GM12878 (cell line): ENCODE measurements at regions not wholly inside any gene's neighbourhood (a gene's known extent, or its start where the extent isn't known, plus 50 kb on each side); places are given as distances from the start of the nearest gene placed in this dataset.
A peak's percentile ranks its signal among the peaks of the same experiment; 100 is the strongest.

Source experiments
- ATF2 ChIP-seq: IDR thresholded peaks from 2 replicates; pipeline ENCODE4 v1.6.1; 2012; ENCODE audit warnings: low read length, inconsistent platforms
- BHLHE40 ChIP-seq, 2 experiments: fragments of 450-650 bp in 1 of 2; IDR thresholded peaks; 2 replicates each; pipeline ENCODE4 v1.6.1; 2011 to 2017; ENCODE audit warnings: low read depth in 2 of 2, borderline replicate concordance in 1 of 2, improper control_type of control experiment in 1 of 2, low read length in 1 of 2, mild to moderate bottlenecking in 1 of 2
- CEBPZ ChIP-seq: fragments of 150-350 bp; IDR thresholded peaks from 2 replicates; pipeline ENCODE4 v1.6.1; 2016; ENCODE audit warnings: low read depth, low read length
- ESRRA ChIP-seq: IDR thresholded peaks from 2 replicates; pipeline ENCODE4 v1.6.1; 2012; ENCODE audit warnings: mild to moderate bottlenecking, low read length, improper control_type of control experiment
- ETV6 ChIP-seq, 2 experiments: fragments of 450-650 bp in 1 of 2; IDR thresholded peaks in 1 of 2; conservative IDR thresholded peaks in 1 of 2; 2 replicates each; pipeline ENCODE4 v1.6.1; 2014; ENCODE audit warnings: antibody characterized with exemption in 1 of 2, borderline replicate concordance in 1 of 2, low read depth in 1 of 2, mild to moderate bottlenecking in 1 of 2, moderate library complexity in 1 of 2
- IRF4 ChIP-seq: IDR thresholded peaks from 2 replicates; pipeline ENCODE4 v1.6.1; 2011; ENCODE audit warnings: low read depth, low read length
- JUND ChIP-seq: IDR thresholded peaks from 2 replicates; pipeline ENCODE4 v1.6.1; 2012; ENCODE audit warnings: low read depth, mild to moderate bottlenecking, low read length, improper control_type of control experiment, moderate library complexity
- MEF2B ChIP-seq: fragments of 450-650 bp; IDR thresholded peaks from 2 replicates; pipeline ENCODE4 v1.6.1; 2018; ENCODE audit warnings: mild to moderate bottlenecking, moderate library complexity; ENCODE audit not compliant: partially characterized antibody, poor library complexity, severe bottlenecking
- MTA3 ChIP-seq: IDR thresholded peaks from 2 replicates; pipeline ENCODE4 v1.6.1; 2012; ENCODE audit warnings: low read length, inconsistent platforms, borderline replicate concordance
- NR2C1 ChIP-seq: fragments of 450-650 bp; IDR thresholded peaks from 2 replicates; pipeline ENCODE4 v1.6.1; 2017; ENCODE audit warnings: antibody characterized with exemption, mild to moderate bottlenecking, moderate library complexity
- RELB ChIP-seq: fragments of 450-650 bp; IDR thresholded peaks from 2 replicates; pipeline ENCODE4 v1.6.1; 2017; ENCODE audit warnings: low read depth, mild to moderate bottlenecking, moderate library complexity
- RUNX3 ChIP-seq: IDR thresholded peaks from 2 replicates; pipeline ENCODE4 v1.6.1; 2012; ENCODE audit warnings: low read length, inconsistent platforms
- SKIL ChIP-seq: fragments of 450-650 bp; IDR thresholded peaks from 2 replicates; pipeline ENCODE4 v1.6.1; 2017; ENCODE audit warnings: mild to moderate bottlenecking, low read depth, inconsistent platforms; ENCODE audit not compliant: poor library complexity, severe bottlenecking
- STAT1 ChIP-seq: fragments of 450-650 bp; conservative IDR thresholded peaks from 2 replicates; pipeline ENCODE4 v1.6.1; 2014; ENCODE audit warnings: antibody characterized with exemption, mild to moderate bottlenecking
- ZNF592 ChIP-seq: fragments of 450-650 bp; IDR thresholded peaks from 2 replicates; pipeline ENCODE4 v1.6.1; 2017; ENCODE audit warnings: mild to moderate bottlenecking, moderate library complexity

- no peak for TF ChIP-seq CEBPZ
- TF ChIP-seq ESRRA = no peak
- TF ChIP-seq RELB = peak; percentile 34; the same call in 1 of the 2 replicates
- TF ChIP-seq BHLHE40 (IDR thresholded peaks at IDR 0.05; ENCODE audit: borderline replicate concordance in 1 of 2, low read depth in 2 of 2, low read length in 1 of 2) = 0 out of 4 replicates have a peak, but pooled peaks of 1 of the 2 experiments have one; percentile 12
- TF ChIP-seq SKIL = peak; percentile 42
- TF ChIP-seq JUND = no peak
- no peak for TF ChIP-seq STAT1
- no peak for TF ChIP-seq NR2C1
- TF ChIP-seq RUNX3 = peak; percentile 50; the same call in 1 of the 2 replicates
- no peak for TF ChIP-seq ETV6 (conservative IDR thresholded peaks at IDR 0.05 in 1 of 2, IDR thresholded peaks at IDR 0.05 in 1 of 2; ENCODE audit: borderline replicate concordance in 1 of 2, low read depth in 1 of 2)
- no peak for TF ChIP-seq ZNF592
- peak; percentile 77; the same call in 1 of the 2 replicates for TF ChIP-seq IRF4
- TF ChIP-seq MTA3 = no peak
- peak; percentile 96 for TF ChIP-seq MEF2B
- peak; percentile 43; the same call in 1 of the 2 replicates for TF ChIP-seq ATF2
These were observed 67.2 kb downstream of the UTRN start (continued) for GRCh38 chr6:144352331-144352730.
